H1 (cell line): ENCODE measurements at regions not wholly inside any gene's neighbourhood (a gene's known extent, or its start where the extent isn't known, plus 50 kb on each side); places are given as distances from the start of the nearest gene placed in this dataset.

Experiments used
- ASH2L ChIP-seq: fragments of 200-600, 300-600 bp; sonication (generic); IDR thresholded peaks from one replicate; pipeline ENCODE4 v1.7.1; 2017; ENCODE audit warnings: low read length
- BACH1 ChIP-seq: IDR thresholded peaks from 2 replicates; pipeline ENCODE4 v1.6.1; 2012; ENCODE audit warnings: low read length, improper control_type of control experiment
- CTCF ChIP-seq, 3 experiments: IDR thresholded peaks; 1 replicate in 2 of 3; 2 replicates in 1 of 3; pipeline versions ENCODE4 v1.5.1 to v1.6.1; 2011; ENCODE audit warnings: low read length in 3 of 3, mild to moderate bottlenecking in 3 of 3, inconsistent platforms in 2 of 3, low read depth in 1 of 3, moderate library complexity in 1 of 3; ENCODE audit not compliant: insufficient read depth in 1 of 3; ENCODE audit errors: control extremely low read depth in 1 of 3
- EZH2 ChIP-seq: fragments of 200-600 bp; sonication (generic); IDR thresholded peaks from 2 replicates; pipeline ENCODE4 v1.7.1; 2012; ENCODE audit warnings: low read depth, mild to moderate bottlenecking, moderate library complexity, low read length, inconsistent platforms; ENCODE audit not compliant: severe bottlenecking
- FOSL1 ChIP-seq: IDR thresholded peaks from 2 replicates; pipeline ENCODE4 v1.6.1; 2011; ENCODE audit warnings: mild to moderate bottlenecking, low read depth, low read length, moderate library complexity; ENCODE audit not compliant: insufficient read depth
- GTF2F1 ChIP-seq: IDR thresholded peaks from 2 replicates; pipeline ENCODE4 v1.6.1; 2012; ENCODE audit warnings: low read depth, low read length, improper control_type of control experiment, borderline replicate concordance
- HDAC2 ChIP-seq, 2 experiments: fragments of 300-600 bp in 1 of 2; sonication (generic) in 1 of 2; IDR thresholded peaks; 2 replicates each; pipeline ENCODE4 v1.6.1; 2011 to 2012; ENCODE audit warnings: low read depth in 2 of 2, low read length in 2 of 2, mild to moderate bottlenecking in 2 of 2, moderate library complexity in 2 of 2, borderline replicate concordance in 1 of 2, inconsistent platforms in 1 of 2
- JUND ChIP-seq: IDR thresholded peaks from 2 replicates; pipeline ENCODE4 v1.6.1; 2011; ENCODE audit warnings: mild to moderate bottlenecking, improper control_type of control experiment, low read length
- KDM4A ChIP-seq: IDR thresholded peaks from one replicate; pipeline ENCODE4 v1.7.1; 2012; ENCODE audit warnings: low read depth, mild to moderate bottlenecking, moderate library complexity, low read length, inconsistent platforms; ENCODE audit not compliant: severe bottlenecking
- KDM5A ChIP-seq: fragments of 200-600 bp; IDR thresholded peaks from 2 replicates; pipeline ENCODE4 v1.7.1; 2012; ENCODE audit warnings: mild to moderate bottlenecking, low read length, inconsistent platforms, mixed read lengths
- MAX ChIP-seq: IDR thresholded peaks from 2 replicates; pipeline ENCODE4 v1.6.1; 2012; ENCODE audit warnings: inconsistent platforms
- RBBP5 ChIP-seq: IDR thresholded peaks from 2 replicates; pipeline ENCODE4 v1.7.1; 2012; ENCODE audit warnings: low read depth, mild to moderate bottlenecking, inconsistent platforms, low read length, moderate library complexity, borderline replicate concordance
- SP2 ChIP-seq: IDR thresholded peaks from 2 replicates; pipeline ENCODE4 v1.6.1; 2012; ENCODE audit warnings: mild to moderate bottlenecking, low read length, inconsistent platforms
- SRF ChIP-seq: IDR thresholded peaks from 2 replicates; pipeline ENCODE4 v1.6.1; 2011; ENCODE audit warnings: mild to moderate bottlenecking, low read depth, low read length, moderate library complexity
- SUZ12 ChIP-seq: fragments of 200-600 bp; sonication (generic); IDR thresholded peaks from 2 replicates; pipeline ENCODE4 v1.6.1; 2012; ENCODE audit warnings: mild to moderate bottlenecking, inconsistent platforms, low read length, moderate library complexity, mixed read lengths
- TAF7 ChIP-seq: optimal IDR thresholded peaks from 2 replicates; pipeline ENCODE3; 2011; ENCODE audit warnings: low read depth, mild to moderate bottlenecking, inconsistent platforms, low read length, moderate library complexity, borderline replicate concordance

DNA sequence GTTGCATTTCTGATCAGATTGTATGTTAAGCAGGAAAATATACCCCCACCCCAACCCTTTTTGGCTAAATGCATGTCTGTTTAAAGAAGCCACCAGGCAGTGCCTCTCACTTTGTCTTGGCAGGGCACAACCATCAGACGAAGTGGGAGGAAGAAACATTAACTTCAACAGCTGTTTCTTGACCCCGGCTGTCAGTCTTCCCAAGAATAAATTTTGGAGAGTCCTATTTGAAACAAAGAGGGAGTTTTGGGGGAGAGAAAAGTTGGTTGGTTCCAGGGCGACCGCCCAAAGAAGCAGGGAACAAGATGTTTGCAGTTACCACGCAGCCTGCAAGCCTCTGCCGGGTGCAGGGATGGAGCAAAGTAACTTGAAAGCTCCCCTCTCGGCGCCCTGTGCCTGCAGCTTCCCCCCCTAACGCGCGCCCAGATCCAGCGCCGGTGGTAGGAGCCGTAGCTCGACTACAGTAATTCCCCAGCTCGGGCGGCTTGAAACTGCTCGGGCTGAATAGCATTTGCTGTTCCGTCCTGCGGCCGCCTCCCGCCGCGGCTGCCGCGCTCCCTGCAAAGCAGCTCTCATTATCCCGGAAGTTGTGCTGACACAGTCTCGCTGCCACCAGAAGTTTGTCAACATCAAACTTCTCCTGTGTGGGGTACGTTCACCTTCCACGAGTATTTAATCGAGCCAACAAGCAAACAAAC lies 100.7 kb upstream of the SSBP2 start (continued):
- TF ChIP-seq BACH1 (peak; percentile 34; the same call in 1 of the 2 replicates), SP2 (no peak), HDAC2 (IDR thresholded peaks at IDR 0.05; ENCODE audit: borderline replicate concordance in 1 of 2, low read depth in 2 of 2, low read length in 2 of 2) (peak; percentile 65 to 85; a peak in 1 of 4 replicates), JUND (peak; percentile 97), RBBP5 (peak; percentile 70), MAX (peak; percentile 71), EZH2 (no peak), TAF7 (peak; percentile 81), GTF2F1 (no peak; the same call in none of the 2 replicates), CTCF (IDR thresholded peaks at IDR 0.05; ENCODE audit: control extremely low read depth in 1 of 3, insufficient read depth in 1 of 3, low read depth in 1 of 3, low read length in 3 of 3) (no peak), ASH2L (peak; percentile 91), FOSL1 (no peak), SUZ12 (no peak), KDM5A (no peak), SRF (peak; percentile 8; the same call in 1 of the 2 replicates), KDM4A (peak; percentile 20)
